GM21515 (cell line): ENCODE measurements at regions not wholly inside any gene's neighbourhood (a gene's known extent, or its start where the extent isn't known, plus 50 kb on each side); places are given as distances from the start of the nearest gene placed in this dataset.
"Not testable (repeated sequence)": the region's sequence is repeated elsewhere in the genome, so short reads cannot be mapped to it uniquely, and the experiment has no call there.

ENCODE experiments used
- ATAC-seq: cut with Tn5 transposase; IDR thresholded peaks from one replicate; pipeline ENCODE4 v1.9.1; 2021; ENCODE audit not compliant: unreplicated experiment

- no peak for ATAC-seq
Measured at GRCh38 chr5:164470312-164470711, 964.9 kb downstream of the MAT2B start.

DNA sequence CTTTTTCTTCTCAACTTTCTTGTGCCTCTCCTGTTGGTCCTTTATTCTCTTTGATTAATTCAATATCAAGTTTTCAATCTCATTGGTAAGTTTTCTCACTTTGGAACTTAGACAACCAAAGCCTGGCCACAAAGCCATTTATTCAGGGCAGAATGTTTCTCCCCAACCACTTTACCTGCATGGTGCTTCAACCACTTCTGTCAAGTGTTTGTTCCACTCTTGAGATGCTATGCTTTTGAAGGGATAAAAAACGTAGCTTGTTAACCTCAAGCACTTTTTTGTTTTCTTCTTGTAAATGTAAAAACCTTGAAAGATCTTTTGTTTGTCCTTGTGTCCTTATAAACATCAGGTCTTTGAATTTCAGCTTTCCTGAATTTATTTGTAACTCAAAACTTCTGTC lies 966.7 kb downstream of the MAT2B start:
- no peak for ATAC-seq

- ATAC-seq: no peak
Measured at GRCh38 chr5:164475339-164475977, 970.0 kb downstream of the MAT2B start.

- no peak for ATAC-seq
Measured at GRCh38 chr5:164481270-164481669, 975.9 kb downstream of the MAT2B start.

DNA sequence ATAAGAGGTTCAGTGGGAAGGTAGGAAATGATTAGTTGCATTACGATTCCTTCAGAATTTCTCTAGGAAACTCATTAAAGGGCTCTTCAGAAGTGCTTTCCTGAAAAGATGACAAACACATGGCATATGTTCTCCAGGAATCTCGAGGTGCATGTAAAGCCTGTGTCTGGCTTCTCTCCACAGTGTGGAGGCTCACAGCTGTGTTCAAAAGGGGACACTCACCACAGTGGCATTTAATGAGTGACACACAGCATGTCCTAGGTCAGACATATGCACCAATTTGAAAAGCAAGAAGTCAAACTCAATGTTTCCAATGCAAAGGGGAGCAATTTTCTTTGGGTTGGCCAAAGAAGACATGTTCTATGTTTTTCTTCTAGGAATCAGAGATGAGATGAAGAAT lies 976.9 kb downstream of the MAT2B start:
- ATAC-seq: no peak

- no peak for ATAC-seq
Measured at GRCh38 chr5:164484948-164485347, 979.5 kb downstream of the MAT2B start.

GRCh38 chr5:164487939-164488338 lies 982.5 kb downstream of the MAT2B start:
- no peak for ATAC-seq

DNA sequence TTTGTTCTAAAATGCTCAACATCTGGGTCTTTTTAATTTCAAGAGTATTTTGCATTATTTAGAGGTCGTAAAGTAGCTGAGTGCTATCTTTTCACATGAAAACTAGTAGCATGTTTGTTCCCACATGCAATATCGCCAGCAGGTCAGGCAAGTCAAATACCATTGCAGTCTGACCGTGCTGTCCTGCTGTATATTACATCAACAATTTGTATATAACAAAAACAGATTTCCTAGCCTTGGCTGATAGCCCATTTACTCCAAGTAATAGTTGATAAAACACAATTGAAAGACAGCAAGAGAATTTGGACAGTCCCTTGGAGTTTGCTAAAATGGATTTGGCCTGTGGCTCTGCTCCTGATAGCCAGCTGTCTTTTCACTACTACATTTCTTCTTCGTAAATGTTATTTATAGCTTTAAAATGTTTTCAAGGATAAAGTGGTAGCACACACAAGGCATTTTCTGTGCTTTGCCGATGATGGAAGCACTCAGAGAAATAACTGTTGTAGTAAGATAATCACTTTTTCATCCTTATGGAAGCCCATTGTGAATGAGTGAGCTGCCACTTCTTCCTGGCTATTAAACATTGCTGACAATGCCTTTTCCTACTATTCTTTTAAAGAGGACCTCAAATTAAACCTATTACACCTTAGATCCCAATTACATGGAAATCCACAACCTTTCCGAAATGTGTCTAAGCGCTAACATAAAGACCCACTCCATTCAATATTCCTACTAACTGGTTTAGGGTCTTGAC lies 992.1 kb downstream of the MAT2B start:
- ATAC-seq: no peak

DNA sequence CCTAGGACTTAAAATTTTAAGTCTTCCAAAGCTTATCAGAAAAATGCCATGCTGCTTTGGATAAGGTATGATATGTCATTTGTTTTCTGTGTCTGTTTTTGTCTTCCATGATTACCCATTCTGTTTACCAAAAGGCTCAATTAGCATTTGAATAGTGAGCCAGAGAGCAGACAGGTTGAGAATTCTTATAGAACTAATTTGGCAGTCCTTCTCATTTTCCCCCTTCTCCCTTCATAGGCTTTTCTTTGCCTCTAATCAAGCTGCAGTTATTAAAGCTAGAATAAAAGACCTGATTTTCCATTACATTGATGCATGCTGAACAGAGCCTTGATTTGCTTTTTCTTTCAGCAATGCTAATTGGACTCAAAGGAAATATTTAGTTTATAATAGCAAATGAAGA lies 993.0 kb downstream of the MAT2B start:
- ATAC-seq: no peak

- ATAC-seq: no peak
Measured at GRCh38 chr5:164500856-164501255, 995.4 kb downstream of the MAT2B start.

DNA sequence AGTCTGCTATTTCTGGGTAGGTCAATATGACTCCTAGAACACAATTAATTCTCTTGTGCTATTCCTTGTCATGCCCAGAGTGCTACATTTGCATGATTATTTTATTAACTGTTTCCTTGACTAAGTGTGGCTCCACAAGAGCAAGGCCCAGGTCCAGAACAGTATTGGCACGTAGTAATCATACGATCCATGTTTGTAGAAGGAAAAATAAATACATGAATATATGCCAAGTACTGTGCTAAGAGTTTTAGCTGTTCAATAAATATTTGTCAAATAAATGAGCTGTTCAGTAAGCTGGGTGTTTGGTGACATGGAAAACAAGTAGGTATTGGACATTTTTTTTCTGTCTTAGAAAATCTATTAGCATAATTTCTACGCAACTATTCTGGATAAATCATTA lies 995.9 kb downstream of the MAT2B start:
- ATAC-seq: no peak

DNA sequence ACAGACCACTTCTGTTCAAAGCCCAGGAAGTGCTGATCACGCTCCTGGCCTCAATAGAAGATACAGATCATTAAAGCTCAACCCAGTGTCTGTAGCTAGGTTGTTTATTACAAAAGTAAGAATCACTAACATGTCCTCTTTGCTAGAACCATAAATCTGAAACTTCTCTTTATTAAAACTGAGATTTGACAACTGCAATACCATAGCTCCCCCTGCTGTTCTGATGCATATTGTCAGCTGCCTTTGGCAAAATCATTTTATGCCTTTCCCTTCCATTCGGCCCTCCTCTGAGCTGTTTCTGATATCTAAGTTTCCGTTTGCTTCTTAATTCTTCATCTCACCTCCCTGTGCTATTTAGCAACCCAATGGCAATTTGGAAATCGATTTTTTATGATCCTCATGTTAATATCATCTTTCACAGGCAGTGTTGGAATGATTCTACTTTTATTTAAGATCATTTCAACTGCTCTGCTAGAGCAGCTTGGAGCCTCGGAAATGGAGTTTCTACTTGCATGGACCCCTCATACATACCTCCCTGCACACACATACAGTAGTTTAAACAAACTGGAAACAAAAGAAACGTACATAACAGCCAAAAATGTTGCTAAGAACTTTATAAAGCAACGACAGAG lies 998.8 kb downstream of the MAT2B start:
- peak; percentile 87 for ATAC-seq

GRCh38 chr5:164505791-164506190 lies 1000.4 kb downstream of the MAT2B start:
- ATAC-seq: no peak

- no peak for ATAC-seq
Measured at GRCh38 chr5:164518067-164518740, 1012.8 kb downstream of the MAT2B start.

- no peak for ATAC-seq
Measured at GRCh38 chr5:164518741-164519080, 1013.3 kb downstream of the MAT2B start.

DNA sequence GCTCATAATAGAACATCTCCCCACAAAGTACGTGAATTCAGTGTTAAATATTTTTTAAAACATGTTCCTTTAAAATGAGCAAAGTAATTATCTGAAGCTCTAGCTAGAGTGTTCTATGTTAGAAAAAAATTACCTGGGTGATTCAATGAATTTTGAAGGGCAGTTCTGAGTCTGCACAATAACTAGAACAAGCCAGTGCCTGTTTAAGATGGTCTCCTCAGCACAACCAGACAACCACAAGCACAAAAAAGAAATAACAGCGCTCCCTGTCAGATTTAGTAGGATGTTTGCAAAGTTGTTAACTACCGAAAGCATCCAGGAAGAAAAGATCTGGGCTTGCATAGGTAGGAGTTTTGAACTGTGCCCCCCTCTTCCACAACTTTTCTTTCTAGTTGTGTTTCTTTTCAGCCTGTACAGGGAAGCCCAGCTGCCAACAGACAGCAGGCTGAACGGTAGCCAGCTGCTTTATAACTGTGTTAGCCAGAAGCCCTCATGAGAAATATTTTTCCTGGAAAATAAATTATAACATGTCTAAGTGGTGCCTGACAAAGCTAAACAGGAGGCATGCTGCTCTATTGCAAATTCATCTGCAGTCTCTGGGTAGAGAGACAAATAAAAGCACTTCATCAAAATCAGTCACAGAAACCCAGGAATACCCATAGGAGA lies 1026.9 kb downstream of the MAT2B start:
- no peak for ATAC-seq

GRCh38 chr5:164533426-164533825 lies 1028.0 kb downstream of the MAT2B start:
- not testable (repeated sequence) for ATAC-seq

DNA sequence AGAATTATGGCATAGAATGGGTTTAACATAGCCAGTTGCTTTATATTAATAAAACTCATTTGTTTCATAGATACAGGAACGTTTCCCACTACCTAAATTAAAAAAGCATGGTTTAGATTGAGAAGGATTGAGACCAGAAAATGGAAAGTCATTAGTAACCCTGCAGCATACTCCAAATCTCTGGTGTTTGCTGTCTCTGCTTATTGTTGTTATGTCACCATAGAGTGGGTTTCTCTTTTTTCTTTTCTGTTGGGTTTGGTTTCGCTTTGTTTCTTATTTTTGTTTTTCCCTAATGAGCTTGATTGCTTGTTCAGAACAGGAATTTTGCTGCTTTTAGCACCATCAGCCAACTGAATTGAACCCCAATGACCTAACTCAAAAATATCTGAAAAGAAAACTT lies 1034.8 kb downstream of the MAT2B start:
- no peak for ATAC-seq

DNA sequence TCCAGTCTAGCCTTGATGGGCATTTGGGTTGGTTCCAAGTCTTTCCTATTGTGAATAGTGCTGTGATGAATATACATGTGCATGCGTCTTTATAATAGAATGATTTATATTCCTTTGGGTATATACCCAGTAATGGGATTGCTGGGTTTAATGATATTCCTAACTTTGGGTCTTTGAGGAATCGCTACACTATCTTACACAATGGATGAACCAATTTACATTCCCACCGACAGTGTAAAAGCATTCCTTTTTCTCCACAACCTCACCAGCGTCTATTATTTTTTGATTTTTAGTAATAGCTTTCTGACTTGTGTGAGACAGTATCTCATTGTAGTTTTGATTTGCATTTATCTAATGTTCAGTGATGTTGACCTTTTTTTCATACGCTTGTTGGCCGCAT lies 1040.1 kb downstream of the MAT2B start:
- ATAC-seq: no peak

DNA sequence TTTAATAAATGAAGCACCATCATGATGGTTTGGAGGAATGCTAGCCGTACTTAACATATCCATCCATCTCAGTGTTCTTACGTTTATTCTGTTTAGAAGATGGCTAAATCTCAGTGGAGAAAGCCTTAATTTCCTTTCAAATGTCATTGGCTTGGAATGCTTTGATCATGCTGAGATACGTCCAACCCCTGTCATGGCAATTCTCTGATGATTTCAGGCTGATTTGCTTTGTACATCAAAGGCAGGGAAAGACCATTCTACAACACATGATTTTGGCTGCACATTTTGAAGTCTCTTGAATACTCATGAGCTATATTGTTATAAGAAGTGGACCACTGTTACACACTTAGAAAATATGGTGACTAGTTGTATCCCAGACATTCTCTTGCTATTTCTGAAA lies 1048.4 kb downstream of the MAT2B start:
- ATAC-seq: no peak

- no peak for ATAC-seq
Measured at GRCh38 chr5:164555809-164556208, 1050.4 kb downstream of the MAT2B start.
